Fibroblast of the aortic adventitia (primary cell): ENCODE measurements at regions not wholly inside any gene's neighbourhood (a gene's known extent, or its start where the extent isn't known, plus 50 kb on each side); places are given as distances from the start of the nearest gene placed in this dataset. TPM values are rescaled to one million over a fixed set of nuclear protein-coding genes. Genes with fewer than 3 reads are reported as not detected.
A peak's percentile ranks its signal among the peaks of the same experiment; 100 is the strongest.

ENCODE experiments used
- DNase-seq: peaks from one replicate; pipeline ENCODE4 v3.0.0-alpha.2; 2010; ENCODE audit warnings: low read depth
- H3K4me3 ChIP-seq: 2 replicates; pipeline ENCODE4 v1.5.1; 2011; ENCODE audit warnings: low read depth, mild to moderate bottlenecking, control low read depth, low read length, moderate library complexity
- small RNA-seq: library from RNA; depleted of rRNA; stranded (forward); fragments of <200 nt; gene quantifications from one replicate; pipeline ENCODE3, GENCODE V24; 2012
- TF ChIP-seq, protein P1 (sequence below): IDR thresholded peaks from 2 replicates; pipeline ENCODE4 v1.5.1; 2011; ENCODE audit warnings: mild to moderate bottlenecking, low read length, control low read depth, inconsistent platforms; ENCODE audit not compliant: insufficient read depth

DNA sequence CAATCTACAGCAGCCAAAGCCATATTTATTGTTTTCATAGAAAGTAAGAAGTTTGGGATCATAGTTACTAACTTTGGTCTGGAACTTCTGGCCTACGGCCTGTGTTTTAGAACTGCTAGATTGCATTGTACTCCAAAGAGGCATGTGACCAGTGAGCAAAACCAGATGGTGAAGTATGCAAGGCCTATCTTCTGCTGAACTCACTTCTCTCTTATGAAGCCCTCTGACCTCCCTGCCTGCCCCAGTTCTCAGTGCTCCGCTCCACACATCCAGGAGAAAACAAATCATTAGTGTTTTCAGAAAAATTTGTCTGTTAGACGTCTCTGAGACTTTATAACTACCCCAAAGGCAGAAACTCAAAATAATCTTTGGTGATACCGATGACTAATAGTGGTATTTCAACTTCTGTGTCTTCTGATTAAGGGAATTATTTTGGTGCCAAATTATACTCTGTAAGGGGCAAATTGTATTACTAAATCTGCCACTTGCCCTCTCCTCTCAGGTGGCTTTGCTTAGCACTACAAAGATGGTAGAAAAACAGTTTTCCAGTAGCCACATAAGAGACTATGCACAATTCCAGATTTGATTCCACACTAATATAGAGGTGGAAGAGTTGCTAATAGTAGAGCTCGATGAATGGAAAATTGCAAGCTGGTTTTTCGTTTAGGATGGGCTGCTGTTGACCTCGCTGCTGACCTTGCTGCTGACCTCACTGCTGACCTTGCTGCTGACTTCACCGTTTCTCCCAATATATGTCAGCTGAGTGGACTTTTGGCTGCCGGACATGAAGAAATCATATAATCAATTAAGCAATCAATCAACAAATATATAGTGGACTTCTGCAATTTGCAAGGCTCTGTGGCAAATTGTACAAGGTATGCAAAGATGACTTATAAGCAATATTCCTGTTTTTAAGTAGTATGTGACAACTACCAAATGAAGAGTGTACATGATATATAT is 147.5 kb downstream of the KITLG start:
- TF ChIP-seq, protein P1, sequence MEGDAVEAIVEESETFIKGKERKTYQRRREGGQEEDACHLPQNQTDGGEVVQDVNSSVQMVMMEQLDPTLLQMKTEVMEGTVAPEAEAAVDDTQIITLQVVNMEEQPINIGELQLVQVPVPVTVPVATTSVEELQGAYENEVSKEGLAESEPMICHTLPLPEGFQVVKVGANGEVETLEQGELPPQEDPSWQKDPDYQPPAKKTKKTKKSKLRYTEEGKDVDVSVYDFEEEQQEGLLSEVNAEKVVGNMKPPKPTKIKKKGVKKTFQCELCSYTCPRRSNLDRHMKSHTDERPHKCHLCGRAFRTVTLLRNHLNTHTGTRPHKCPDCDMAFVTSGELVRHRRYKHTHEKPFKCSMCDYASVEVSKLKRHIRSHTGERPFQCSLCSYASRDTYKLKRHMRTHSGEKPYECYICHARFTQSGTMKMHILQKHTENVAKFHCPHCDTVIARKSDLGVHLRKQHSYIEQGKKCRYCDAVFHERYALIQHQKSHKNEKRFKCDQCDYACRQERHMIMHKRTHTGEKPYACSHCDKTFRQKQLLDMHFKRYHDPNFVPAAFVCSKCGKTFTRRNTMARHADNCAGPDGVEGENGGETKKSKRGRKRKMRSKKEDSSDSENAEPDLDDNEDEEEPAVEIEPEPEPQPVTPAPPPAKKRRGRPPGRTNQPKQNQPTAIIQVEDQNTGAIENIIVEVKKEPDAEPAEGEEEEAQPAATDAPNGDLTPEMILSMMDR, result no peak
- no peak overlapping the region for H3K4me3 ChIP-seq
- peak; percentile 84 for DNase-seq

DNA sequence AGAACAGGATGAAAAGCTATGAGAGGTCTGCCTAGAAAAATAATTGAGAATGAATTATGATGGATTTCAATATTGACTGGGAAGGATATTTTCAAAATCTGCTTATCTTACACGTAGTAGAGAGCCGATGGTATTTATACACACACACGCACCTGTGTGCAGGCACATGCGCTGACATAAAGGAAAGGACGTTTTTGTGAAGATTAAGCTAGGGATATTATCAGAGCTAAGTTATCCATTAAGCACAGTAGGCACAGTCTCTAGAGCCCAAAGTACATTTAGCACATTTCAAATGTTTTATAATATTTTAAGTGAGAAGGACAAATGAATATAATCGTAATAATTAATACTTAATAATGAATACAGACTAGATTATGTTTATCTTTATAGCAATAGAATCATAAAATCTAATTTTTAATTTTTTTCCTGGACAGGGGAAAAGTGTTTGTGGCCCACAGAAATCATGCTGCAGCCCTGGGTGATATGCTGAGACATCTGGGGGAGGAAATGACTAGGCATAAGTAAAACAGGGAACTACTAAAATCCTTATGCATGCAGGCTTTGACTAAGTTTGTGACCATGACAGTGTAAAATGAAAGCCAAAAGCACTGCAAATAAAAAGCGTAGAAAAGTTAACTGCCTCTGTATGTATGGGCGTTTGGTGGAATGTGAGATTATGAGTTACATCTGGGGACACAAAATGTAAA is 146.1 kb downstream of the KITLG start:
- TF ChIP-seq, protein P1, result no peak
- no peak overlapping the region for H3K4me3 ChIP-seq
- peak; percentile 55 for DNase-seq

DNA sequence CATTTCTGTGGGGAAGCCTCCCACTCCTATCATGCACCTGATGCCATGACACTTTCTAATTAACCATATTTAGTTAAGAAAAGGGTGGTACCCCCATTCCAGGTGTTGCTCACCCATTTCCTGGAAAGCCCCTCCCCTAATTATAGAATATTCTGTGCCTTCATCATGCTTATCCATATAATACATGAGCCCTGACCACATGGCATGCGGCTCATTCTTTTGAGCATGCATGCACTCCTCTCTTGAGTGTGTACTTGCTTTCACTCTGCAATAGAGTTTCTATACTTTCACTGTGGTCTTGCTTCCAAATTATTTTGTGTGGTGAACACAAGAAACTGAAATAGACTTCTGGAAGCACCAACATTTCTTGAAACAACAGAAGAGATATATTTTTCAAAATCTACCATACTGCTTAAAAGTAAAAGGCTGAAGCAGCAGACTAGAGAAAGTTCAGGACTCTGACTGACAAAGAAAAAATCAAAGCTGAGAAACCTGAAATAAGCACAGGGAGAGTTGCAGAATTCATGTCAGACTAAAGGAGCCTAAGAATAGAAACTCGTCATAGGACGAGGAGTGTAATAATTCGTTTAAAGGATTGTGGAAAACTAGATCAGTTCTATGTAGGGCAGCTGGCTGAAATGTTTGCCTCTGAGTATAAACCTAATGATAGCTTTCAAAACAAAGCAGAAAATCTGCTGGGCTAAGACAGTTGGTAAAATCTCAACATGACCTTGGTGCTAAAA is 144.8 kb downstream of the KITLG start:
- no peak overlapping the region for H3K4me3 ChIP-seq
- no peak for DNase-seq
- TF ChIP-seq, protein P1, result no peak

DNA sequence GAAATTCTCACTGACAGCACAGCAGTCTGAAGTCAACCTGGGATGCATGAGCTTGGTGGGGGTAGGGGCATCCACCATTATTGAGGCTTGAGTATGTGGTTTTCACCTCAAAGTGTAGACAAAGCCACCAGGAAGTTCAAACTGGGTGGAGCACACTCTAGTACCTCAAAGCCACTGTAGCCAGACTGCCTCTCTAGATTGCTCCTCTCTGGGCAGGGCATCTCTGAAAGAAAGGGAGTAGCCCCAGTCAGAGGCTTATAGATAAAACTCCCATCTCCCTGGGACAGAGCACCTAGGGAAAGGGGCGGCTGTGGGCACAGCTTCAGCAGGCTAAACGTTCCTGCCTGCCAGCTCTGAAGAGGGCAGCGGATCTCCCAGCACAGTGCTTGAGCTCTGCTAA is 143.0 kb downstream of the KITLG start:
- TF ChIP-seq, protein P1, result no peak
- H3K4me3 ChIP-seq, result no peak overlapping the region
- DNase-seq, result no peak

Small RNAs in the stretch of these regions (small RNA-seq; reads per million reads assigned to genes)
- not detected for gene RF00019
